ENCODE measurements at regions not wholly inside any gene's neighbourhood (a gene's known extent, or its start where the extent isn't known, plus 50 kb on each side); places are given as distances from the start of the nearest gene placed in this dataset.

GRCh38 chr1:83011265-83011664 lies 987.7 kb downstream of the TTLL7 start:
- no peak for DNase-seq

- DNase-seq = no peak
Measured at GRCh38 chr1:83006271-83006670, 992.7 kb downstream of the TTLL7 start.

- no peak for DNase-seq
Measured at GRCh38 chr1:83000286-83000685, 998.6 kb downstream of the TTLL7 start.

- no peak for DNase-seq
Measured at GRCh38 chr1:82995951-82996350, 1003.0 kb downstream of the TTLL7 start.

- no peak for DNase-seq
Measured at GRCh38 chr1:82994616-82995263, 1004.2 kb downstream of the TTLL7 start.

- DNase-seq = no peak
Measured at GRCh38 chr1:82991569-82991968, 1007.4 kb downstream of the TTLL7 start.

- no peak for DNase-seq
Measured at GRCh38 chr1:82979593-82980236, 1019.2 kb downstream of the TTLL7 start.

- no peak for DNase-seq
Measured at GRCh38 chr1:82978461-82979324, 1020.2 kb downstream of the TTLL7 start.

- no peak for DNase-seq
Measured at GRCh38 chr1:82972841-82973553, 1025.9 kb downstream of the TTLL7 start.

- no peak for DNase-seq
Measured at GRCh38 chr1:82969340-82969739, 1029.6 kb downstream of the TTLL7 start.

GRCh38 chr1:82962658-82963057 lies 1036.3 kb downstream of the TTLL7 start:
- DNase-seq = no peak

- DNase-seq = no peak
Measured at GRCh38 chr1:82950606-82951200, 1048.2 kb downstream of the TTLL7 start.

- DNase-seq = no peak
Measured at GRCh38 chr1:82948386-82948785, 1050.5 kb downstream of the TTLL7 start.

GRCh38 chr1:82947278-82947677 lies 1051.7 kb downstream of the TTLL7 start:
- no peak for DNase-seq

GRCh38 chr1:82946096-82946605 lies 1052.8 kb downstream of the TTLL7 start:
- DNase-seq = no peak

- no peak for DNase-seq
Measured at GRCh38 chr1:82944822-82945221, 1054.1 kb downstream of the TTLL7 start.

GRCh38 chr1:82934074-82934473 lies 1064.9 kb downstream of the TTLL7 start:
- no peak for DNase-seq

GRCh38 chr1:82932727-82933126 lies 1066.2 kb downstream of the TTLL7 start:
- DNase-seq = no peak

GRCh38 chr1:82932207-82932606 lies 1066.7 kb downstream of the TTLL7 start:
- DNase-seq = no peak

- no peak for DNase-seq
Measured at GRCh38 chr1:82931006-82931405, 1067.9 kb downstream of the TTLL7 start.

GRCh38 chr1:82927753-82928152 lies 1071.2 kb downstream of the TTLL7 start:
- DNase-seq = no peak

- no peak for DNase-seq
Measured at GRCh38 chr1:82924666-82925065, 1074.3 kb downstream of the TTLL7 start.

GRCh38 chr1:82923931-82924330 lies 1075.0 kb downstream of the TTLL7 start:
- no peak for DNase-seq
